NOMO-1 (cell line): ENCODE measurements at regions not wholly inside any gene's neighbourhood (a gene's known extent, or its start where the extent isn't known, plus 50 kb on each side); places are given as distances from the start of the nearest gene placed in this dataset.
"Not testable (repeated sequence)": the region's sequence is repeated elsewhere in the genome, so short reads cannot be mapped to it uniquely, and the experiment has no call there.

Experiments used
- DNase-seq, 2 experiments: peaks; one replicate each; lab custom pipeline; 2025; ENCODE audit not compliant: unreplicated experiment in 2 of 2; lab: John Stamatoyannopoulos, UW

GRCh38 chr13:84191139-84191538 lies 308.9 kb upstream of the SLITRK1 start:
- DNase-seq = no peak

- DNase-seq = no peak
Observed at GRCh38 chr13:84187626-84188025, 305.4 kb upstream of the SLITRK1 start.

GRCh38 chr13:84139561-84140158 lies 257.4 kb upstream of the SLITRK1 start:
- DNase-seq = no peak

DNA sequence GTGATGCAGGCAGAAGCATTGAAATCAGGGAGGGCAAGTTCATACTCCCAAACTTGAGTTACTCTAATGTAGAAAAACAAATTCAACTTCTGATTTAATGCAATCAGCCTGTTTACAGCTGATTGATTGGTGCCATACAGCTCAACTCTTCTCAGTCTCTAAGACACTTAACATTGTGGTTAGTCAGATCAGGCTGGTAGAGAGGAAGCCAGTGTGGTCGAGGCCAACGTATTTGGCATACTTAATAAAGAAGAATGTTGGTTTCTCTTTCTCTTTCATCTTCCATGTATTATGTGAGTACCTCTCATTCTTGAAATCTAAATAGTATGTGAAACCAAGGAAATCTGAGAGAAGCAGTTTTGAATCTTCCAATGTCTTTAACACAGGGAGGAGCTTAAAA lies 255.0 kb upstream of the SLITRK1 start:
- peak; percentile 56 to 85 for DNase-seq

DNA sequence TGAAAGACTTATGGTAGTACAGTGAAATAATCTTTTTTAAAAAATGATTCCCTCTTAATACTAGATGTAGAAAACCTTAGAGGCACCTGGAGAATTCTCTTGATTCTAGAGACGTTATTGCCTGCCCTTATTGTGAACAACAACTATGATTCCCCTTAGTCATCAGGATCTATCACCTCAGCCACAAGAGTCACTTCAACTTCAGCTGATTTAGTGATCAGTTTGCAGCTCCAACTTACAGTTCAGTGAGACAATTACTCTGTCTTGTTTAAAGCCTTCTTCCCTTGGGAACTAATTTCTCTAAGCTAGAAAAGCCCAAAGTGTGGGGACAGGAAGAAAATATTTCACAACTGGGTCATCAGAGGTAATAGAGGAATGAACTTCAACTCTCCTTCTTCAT lies 254.3 kb upstream of the SLITRK1 start:
- DNase-seq = no peak

DNA sequence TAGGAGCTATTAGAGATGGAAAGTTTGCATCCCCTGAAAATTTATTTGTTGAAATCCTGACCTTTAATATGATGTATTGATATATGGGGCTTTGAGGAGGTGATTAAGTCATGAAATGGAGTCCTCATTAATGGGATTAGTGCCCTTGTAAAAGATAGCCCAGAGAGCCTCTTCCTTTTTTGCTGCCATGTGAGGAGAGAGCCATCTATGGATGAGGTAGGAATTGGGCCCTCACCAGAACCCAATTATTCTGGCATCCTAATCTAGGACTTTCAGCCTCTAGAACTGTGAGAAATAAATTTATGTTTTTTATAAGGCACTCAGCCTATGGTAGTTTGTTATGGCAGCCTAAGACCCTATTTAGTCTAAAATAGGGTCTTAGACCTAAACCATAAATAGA lies 250.2 kb upstream of the SLITRK1 start:
- no peak for DNase-seq

- no peak for DNase-seq
Observed at GRCh38 chr13:84131249-84131648, 249.0 kb upstream of the SLITRK1 start.

GRCh38 chr13:84130495-84131114 lies 248.3 kb upstream of the SLITRK1 start:
- DNase-seq = no peak

- DNase-seq = no peak
Observed at GRCh38 chr13:84129966-84130365, 247.7 kb upstream of the SLITRK1 start.

DNA sequence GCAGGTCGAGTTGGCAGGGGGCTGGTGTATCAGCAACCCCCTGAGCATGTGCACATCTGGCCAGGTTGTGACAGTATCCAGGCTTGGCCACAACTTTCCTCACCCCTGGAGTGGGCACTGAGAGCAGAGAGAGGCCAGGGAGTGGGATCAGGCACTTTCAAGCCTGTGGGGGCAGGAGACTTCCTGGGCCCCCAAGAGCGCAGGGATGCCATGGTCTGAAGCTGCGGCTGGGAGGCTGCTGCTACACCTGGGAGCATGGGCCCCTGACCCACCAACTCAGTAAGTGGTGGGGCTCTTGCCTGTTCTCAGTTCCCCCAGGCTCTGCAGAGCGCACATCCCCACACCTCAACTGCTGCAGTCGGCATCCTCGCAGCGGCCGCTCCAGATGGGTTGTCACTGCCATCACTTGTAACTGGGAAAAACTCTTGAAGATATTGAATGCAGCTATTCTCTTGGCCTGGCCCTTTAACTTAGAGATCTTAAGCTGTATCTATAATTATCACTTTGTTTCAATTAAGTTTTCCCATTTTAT lies 245.4 kb upstream of the SLITRK1 start:
- DNase-seq = no peak

- no peak for DNase-seq
Observed at GRCh38 chr13:84126671-84127171, 244.4 kb upstream of the SLITRK1 start.

DNA sequence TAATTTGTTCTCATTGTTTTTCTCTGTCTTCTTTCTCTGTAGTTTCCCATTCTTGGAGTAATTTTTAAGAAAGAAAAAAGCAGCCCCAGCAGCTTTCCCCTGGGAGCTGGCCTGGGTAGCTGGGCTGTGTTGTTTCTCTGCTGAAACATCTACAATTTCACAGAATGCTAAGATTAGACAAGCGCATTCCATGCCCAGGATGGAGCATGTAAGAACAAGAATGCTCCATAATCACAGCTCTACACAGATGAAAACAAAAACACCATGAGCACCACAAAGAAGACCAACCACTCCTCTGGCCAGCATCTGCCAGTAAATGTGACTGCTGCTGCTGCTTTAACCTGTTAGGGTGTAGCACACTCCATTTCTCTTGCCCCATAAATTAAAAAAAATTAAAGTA lies 239.2 kb upstream of the SLITRK1 start:
- no peak for DNase-seq

DNA sequence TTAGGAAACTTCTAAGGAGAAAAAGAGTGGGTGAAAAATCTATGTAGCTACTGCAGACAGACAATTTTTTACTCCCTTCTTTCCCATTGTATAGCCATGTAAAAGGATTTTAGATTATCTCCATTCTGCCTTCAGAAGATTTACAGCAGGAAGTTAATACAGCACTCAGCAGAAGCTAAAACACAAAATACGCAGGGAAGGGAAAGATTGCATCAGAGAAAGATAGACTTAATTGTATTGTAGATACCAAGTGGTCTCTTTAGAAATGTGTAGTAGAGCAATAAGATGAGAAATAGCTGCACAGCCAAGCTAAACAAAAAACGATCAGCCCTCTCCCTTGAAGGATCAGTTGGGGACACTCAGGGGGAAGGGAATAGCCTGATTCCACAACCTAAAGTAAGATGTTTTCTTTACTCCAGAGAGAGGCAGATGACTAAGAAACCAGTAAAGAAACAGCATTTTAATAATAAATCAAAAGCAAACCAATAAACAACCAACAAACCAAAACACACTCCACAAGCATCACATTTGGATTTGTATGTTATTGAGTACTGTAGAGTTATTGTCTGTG lies 236.7 kb upstream of the SLITRK1 start:
- DNase-seq = no peak

DNA sequence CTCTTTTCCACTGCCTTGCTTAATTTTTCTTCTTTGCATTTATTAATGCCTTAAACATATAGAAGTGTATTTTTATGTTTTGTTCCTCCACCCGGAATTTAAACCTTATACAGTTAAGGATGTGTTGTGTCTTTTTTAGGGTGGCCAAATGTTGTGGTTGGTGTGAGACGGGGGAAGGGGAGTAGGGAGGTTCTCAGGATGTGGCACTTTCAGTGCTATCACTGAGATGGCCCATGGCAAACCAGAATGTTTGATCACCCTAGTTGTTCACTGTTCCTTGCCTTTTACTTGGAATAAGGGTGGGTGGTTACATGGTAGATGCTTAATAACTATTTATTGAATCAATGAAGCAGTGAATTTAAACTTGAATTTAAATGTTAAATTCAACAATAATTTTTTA lies 216.0 kb upstream of the SLITRK1 start:
- DNase-seq = no peak

- no peak for DNase-seq
Observed at GRCh38 chr13:84097148-84097547, 214.9 kb upstream of the SLITRK1 start.

GRCh38 chr13:84096216-84096615 lies 213.9 kb upstream of the SLITRK1 start:
- no peak for DNase-seq

DNA sequence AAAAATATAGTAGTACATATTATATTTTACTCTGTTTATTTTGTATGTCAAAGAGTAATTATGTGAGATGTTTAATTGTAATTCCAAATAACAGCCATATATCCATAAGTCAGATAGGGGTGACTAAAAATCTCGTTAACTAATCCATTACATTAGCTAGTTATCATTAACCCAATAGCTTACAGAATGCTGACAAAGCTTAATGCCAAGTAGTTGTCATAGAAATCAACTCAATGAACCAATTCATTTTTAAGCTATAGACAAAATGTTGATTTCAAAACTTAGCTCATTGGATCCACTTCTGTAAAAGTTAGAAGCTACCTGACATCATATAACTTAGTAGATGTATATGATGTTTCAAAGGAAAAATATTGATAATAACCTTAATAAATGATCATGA lies 206.7 kb upstream of the SLITRK1 start:
- DNase-seq = no peak

DNA sequence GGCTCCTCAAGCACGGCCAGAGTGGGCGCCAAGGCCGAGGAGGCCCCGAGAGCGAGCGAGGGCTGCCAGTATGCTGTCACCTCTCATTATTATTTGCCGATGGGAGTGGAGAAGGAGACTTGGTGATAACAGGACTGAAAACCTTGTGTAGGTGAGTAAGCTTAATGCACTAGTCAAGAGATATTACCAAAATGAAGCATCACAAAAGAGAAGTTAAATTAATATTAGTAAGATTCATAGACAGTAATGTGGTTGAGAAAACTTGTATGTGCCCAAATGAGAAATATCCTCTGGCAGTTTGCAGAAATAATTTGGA lies 204.5 kb upstream of the SLITRK1 start:
- DNase-seq = no peak

GRCh38 chr13:84086098-84086846 lies 204.0 kb upstream of the SLITRK1 start:
- not testable (repeated sequence) for DNase-seq

GRCh38 chr13:84082462-84082861 lies 200.2 kb upstream of the SLITRK1 start:
- DNase-seq = no peak

DNA sequence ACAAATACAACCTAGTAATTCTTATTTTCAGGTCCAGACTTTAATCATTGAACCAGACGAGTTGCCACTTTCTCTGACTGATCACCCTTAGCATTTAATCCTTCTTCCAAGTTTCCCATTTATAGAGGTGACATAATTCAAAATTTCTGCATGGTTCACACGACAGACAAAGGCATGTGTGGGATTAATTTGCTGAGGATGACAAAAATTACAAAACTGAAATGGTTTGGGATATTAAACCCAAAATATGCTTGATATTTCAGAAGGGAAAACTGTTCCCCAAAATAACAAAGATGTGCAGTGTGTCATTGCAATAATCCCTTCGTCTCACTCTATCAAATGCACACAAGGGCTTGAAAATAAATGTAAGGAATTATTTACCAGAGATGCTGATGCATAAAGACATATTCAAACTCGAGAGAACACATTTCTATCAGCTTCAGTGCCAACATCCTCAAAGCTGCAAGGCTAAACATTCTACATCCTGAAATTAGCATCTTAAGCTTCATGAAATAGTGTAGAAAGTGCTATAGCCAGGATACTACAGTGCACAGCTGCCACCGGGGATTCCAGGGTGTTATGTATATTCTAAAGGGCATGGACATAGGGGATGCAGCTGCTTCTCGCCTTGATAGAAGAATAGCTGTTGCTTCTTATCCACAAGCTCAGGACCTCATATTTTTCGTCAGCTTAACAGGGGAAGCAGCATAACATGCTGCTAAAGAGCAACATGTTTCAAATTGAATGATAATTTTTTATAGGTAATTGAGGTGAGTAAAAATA lies 198.7 kb upstream of the SLITRK1 start:
- no peak for DNase-seq
